Suprapubic skin (tissue), 3 donors: ENCODE measurements at regions not wholly inside any gene's neighbourhood (a gene's known extent, or its start where the extent isn't known, plus 50 kb on each side); places are given as distances from the start of the nearest gene placed in this dataset.

Source experiments
- CTCF ChIP-seq, 2 donors: fragments of 200-600 bp in 1 of 2; fragments of 450-650 bp in 1 of 2; sonication (generic) in 1 of 2; IDR thresholded peaks; one replicate each; pipeline ENCODE4 v1.5.1; 2016 to 2019; ENCODE audit warnings: antibody characterized with exemption in 2 of 2, mild to moderate bottlenecking in 1 of 2, moderate library complexity in 1 of 2
- POLR2AphosphoS5 ChIP-seq, 3 donors: sonication (generic); formaldehyde crosslinking; IDR thresholded peaks; one replicate each; pipeline ENCODE4 v1.6.1; 2017; ENCODE audit warnings: antibody characterized with exemption in 3 of 3

GRCh38 chr6:40645043-40645442, 57.9 kb upstream of the LRFN2 start:
- TF ChIP-seq CTCF (IDR thresholded peaks at IDR 0.05) (no peak), POLR2AphosphoS5 (IDR thresholded peaks at IDR 0.05) (no peak)
